ENCODE measurements at regions not wholly inside any gene's neighbourhood (a gene's known extent, or its start where the extent isn't known, plus 50 kb on each side); places are given as distances from the start of the nearest gene placed in this dataset.

- no peak for TF ChIP-seq PBX2 (CRISPR knock-in tag; IDR thresholded peaks at IDR 0.05; ENCODE audit: low read depth)
- TF ChIP-seq PBX2 (tag; conservative IDR thresholded peaks at IDR 0.05; ENCODE audit: low read depth) = no peak
- TF ChIP-seq ATF7 (IDR thresholded peaks at IDR 0.05) = no peak
- TF ChIP-seq HMGXB4 (CRISPR knock-in tag; IDR thresholded peaks at IDR 0.05) = no peak
- no peak for TF ChIP-seq NBN (IDR thresholded peaks at IDR 0.05; ENCODE audit: low read depth)
- TF ChIP-seq HMG20A (CRISPR knock-in tag; conservative IDR thresholded peaks at IDR 0.05) = no peak
- TF ChIP-seq NFXL1 (CRISPR knock-in tag; IDR thresholded peaks at IDR 0.05) = no peak
- no peak for TF ChIP-seq SAFB (IDR thresholded peaks at IDR 0.05; ENCODE audit: borderline replicate concordance, low read depth, low read length)
- TF ChIP-seq MAZ (CRISPR knock-in tag; conservative IDR thresholded peaks at IDR 0.05 in 1 of 2, IDR thresholded peaks at IDR 0.05 in 1 of 2) = no peak
- no peak for TF ChIP-seq CEBPG (CRISPR knock-in tag; IDR thresholded peaks at IDR 0.05)
- TF ChIP-seq CEBPG (tag; conservative IDR thresholded peaks at IDR 0.05 in 1 of 2, IDR thresholded peaks at IDR 0.05 in 1 of 2) = no peak
Measured at GRCh38 chr2:201018636-201019035, 52.8 kb downstream of the HYCC2 start (continued).
